A673 (cell line): ENCODE measurements at regions not wholly inside any gene's neighbourhood (a gene's known extent, or its start where the extent isn't known, plus 50 kb on each side); places are given as distances from the start of the nearest gene placed in this dataset.

Experiments used
- BruUV-seq: library from RNA; stranded (reverse); fragments of 400-500 nt; replicated peaks from 2 replicates; lab custom pipeline; 2021; lab: Mats Ljungman, UMichigan
- CTCF ChIA-PET: fragments of 300-600 bp; sonication (Branson Sonifier 250); formaldehyde crosslinking; loops from one replicate; lab custom pipeline; 2022; ENCODE audit warnings: antibody characterized with exemption; lab: Charles Lee
- POLR2A ChIA-PET: fragments of 300-600 bp; sonication (Branson Sonifier 250); formaldehyde crosslinking; loops from one replicate; lab custom pipeline; 2022; ENCODE audit warnings: antibody characterized with exemption; ENCODE audit not compliant: low non-redundant PET; lab: Charles Lee
- DNase-seq: peaks from one replicate; pipeline ENCODE4 v3.0.0-alpha.2; 2015; ENCODE audit warnings: low spot score
- H3K27ac ChIP-seq: fragments of 200-600 bp; sonication (generic); 2 replicates; pipeline ENCODE4 v1.5.1; 2016; ENCODE audit warnings: mixed run types, low read depth, mild to moderate bottlenecking, mixed read lengths, antibody characterized with exemption, low read length; ENCODE audit not compliant: poor library complexity, severe bottlenecking
- H3K27me3 ChIP-seq: fragments of 200-600 bp; sonication (generic); replicated peaks from 2 replicates; pipeline ENCODE4 v1.6.1; 2017; ENCODE audit warnings: mixed run types, low read depth, mild to moderate bottlenecking, mixed read lengths, antibody characterized with exemption, low read length; ENCODE audit not compliant: insufficient read depth, poor library complexity
- H3K36me3 ChIP-seq: fragments of 200-600 bp; sonication (generic); 2 replicates; pipeline ENCODE4 v1.6.1; 2016; ENCODE audit warnings: mixed run types, mild to moderate bottlenecking, mixed read lengths, antibody characterized with exemption, low read length; ENCODE audit not compliant: insufficient read depth, poor library complexity, severe bottlenecking
- H3K4me1 ChIP-seq: fragments of 200-600 bp; sonication (generic); 2 replicates; pipeline ENCODE4 v1.6.1; 2017; ENCODE audit warnings: mixed run types, mild to moderate bottlenecking, mixed read lengths, antibody characterized with exemption, low read length; ENCODE audit not compliant: insufficient read depth, poor library complexity, severe bottlenecking
- H3K4me3 ChIP-seq: fragments of 200-600 bp; sonication (generic); 2 replicates; pipeline ENCODE4 v1.5.1; 2016; ENCODE audit warnings: low read depth, mixed run types, mild to moderate bottlenecking, mixed read lengths, low read length; ENCODE audit not compliant: poor library complexity, severe bottlenecking
- H3K9me3 ChIP-seq: fragments of 200-600 bp; sonication (generic); 2 replicates; pipeline ENCODE4 v1.6.1; 2016; ENCODE audit warnings: mixed run types, low read depth, mild to moderate bottlenecking, mixed read lengths, antibody characterized with exemption, low read length; ENCODE audit not compliant: poor library complexity, severe bottlenecking
- CTCF ChIP-seq: fragments of 300-800, 200-600 bp; sonication (generic); conservative IDR thresholded peaks from 2 replicates; pipeline ENCODE4 v1.5.1; 2017; ENCODE audit warnings: low read depth, mild to moderate bottlenecking, antibody characterized with exemption, low read length, moderate library complexity, mixed read lengths
- EZH2 ChIP-seq: fragments of 200-600 bp; sonication (generic); IDR thresholded peaks from 2 replicates; pipeline ENCODE4 v1.6.1; 2017; ENCODE audit warnings: borderline replicate concordance, low read depth, mild to moderate bottlenecking, mixed read lengths, antibody characterized with exemption, low read length; ENCODE audit not compliant: poor library complexity, severe bottlenecking
- intact Hi-C: fragments of 100-400 bp; cut with micrococcal nuclease; formaldehyde crosslinking; loops from one replicate; pipeline ENCODE4 v1.10.0; 2022; ENCODE audit not compliant: unreplicated experiment

- Histone ChIP-seq H3K27ac (no peak overlapping the region), H3K36me3 (no peaks in the 10 kb centered on the region), H3K27me3 (no peaks in the 10 kb centered on the region), H3K9me3 (no peaks in the 10 kb centered on the region), H3K4me3 (no peak overlapping the region), H3K4me1 (no peaks in the 10 kb centered on the region)
- CTCF ChIA-PET = no interaction called here
- POLR2A ChIA-PET = no interaction called here
- intact Hi-C loops = no loop called here
- DNase-seq = no peak
- no TSS peak for BruUV-seq
- TF ChIP-seq CTCF (no peak), EZH2 (no peak)
Measured at GRCh38 chr13:99709134-99709533, 207.9 kb downstream of the TM9SF2 start.

GRCh38 chr13:99704390-99704789, 203.1 kb downstream of the TM9SF2 start:
- ChIA-PET POLR2A (no interaction called here), CTCF (no interaction called here)
- H3K9me3 ChIP-seq = no peaks in the 10 kb centered on the region
- H3K4me3 ChIP-seq = no peak overlapping the region
- no TSS peak for BruUV-seq
- TF ChIP-seq CTCF (no peak), EZH2 (no peak)
- no peaks in the 10 kb centered on the region for H3K36me3 ChIP-seq
- no peak for DNase-seq
- no peaks in the 10 kb centered on the region for H3K4me1 ChIP-seq
- no peaks in the 10 kb centered on the region for H3K27me3 ChIP-seq
- intact Hi-C loops = no loop called here
- no peak overlapping the region for H3K27ac ChIP-seq

GRCh38 chr13:99703908-99704307, 202.6 kb downstream of the TM9SF2 start:
- intact Hi-C loops = no loop called here
- CTCF ChIA-PET = no interaction called here
- H3K27me3 ChIP-seq = no peaks in the 10 kb centered on the region
- POLR2A ChIA-PET = no interaction called here
- no peak for TF ChIP-seq EZH2
- TF ChIP-seq CTCF = no peak
- H3K4me3 ChIP-seq = no peak overlapping the region
- no peaks in the 10 kb centered on the region for H3K36me3 ChIP-seq
- no peaks in the 10 kb centered on the region for H3K9me3 ChIP-seq
- BruUV-seq = no TSS peak
- no peak for DNase-seq
- no peak overlapping the region for H3K27ac ChIP-seq
- no peaks in the 10 kb centered on the region for H3K4me1 ChIP-seq
